Immature natural killer cell (primary cell): ENCODE measurements at regions not wholly inside any gene's neighbourhood (a gene's known extent, or its start where the extent isn't known, plus 50 kb on each side); places are given as distances from the start of the nearest gene placed in this dataset.
"Not testable (repeated sequence)": the region's sequence is repeated elsewhere in the genome, so short reads cannot be mapped to it uniquely, and the experiment has no call there.

Source experiments
- DNase-seq, 3 donors: peaks; one replicate each; pipeline ENCODE4 v3.0.0; 2022; ENCODE audit warnings: mixed read lengths in 1 of 3
- H3K27ac Mint-ChIP-seq, 6 donors: one replicate each; pipeline ENCODE4 v1.8.0; 2020; ENCODE audit warnings: mixed read lengths in 6 of 6, mild to moderate bottlenecking in 5 of 6, inconsistent platforms in 4 of 6, moderate library complexity in 3 of 6
- H3K27me3 Mint-ChIP-seq, 3 donors: one replicate each; pipeline ENCODE4 v1.8.0; 2020 to 2021; ENCODE audit warnings: low read depth in 3 of 3, mild to moderate bottlenecking in 3 of 3, mixed read lengths in 3 of 3, moderate library complexity in 3 of 3, inconsistent platforms in 1 of 3
- H3K36me3 Mint-ChIP-seq, 3 donors: one replicate each; pipeline ENCODE4 v1.8.0; 2020; ENCODE audit warnings: mixed read lengths in 3 of 3, inconsistent platforms in 2 of 3, mild to moderate bottlenecking in 2 of 3
- H3K4me1 Mint-ChIP-seq, 2 donors: one replicate each; pipeline ENCODE4 v1.8.0; 2020; ENCODE audit warnings: inconsistent platforms in 2 of 2, mild to moderate bottlenecking in 2 of 2, mixed read lengths in 2 of 2, moderate library complexity in 1 of 2
- H3K4me3 Mint-ChIP-seq, 5 donors: one replicate each; pipeline ENCODE4 v1.8.0; 2020; ENCODE audit warnings: mild to moderate bottlenecking in 5 of 5, mixed read lengths in 5 of 5, inconsistent platforms in 3 of 5, moderate library complexity in 3 of 5
- H3K9me3 Mint-ChIP-seq, 6 donors: one replicate each; pipeline ENCODE4 v1.8.0; 2020; ENCODE audit warnings: mild to moderate bottlenecking in 6 of 6, mixed read lengths in 6 of 6, inconsistent platforms in 4 of 6, moderate library complexity in 3 of 6

DNA sequence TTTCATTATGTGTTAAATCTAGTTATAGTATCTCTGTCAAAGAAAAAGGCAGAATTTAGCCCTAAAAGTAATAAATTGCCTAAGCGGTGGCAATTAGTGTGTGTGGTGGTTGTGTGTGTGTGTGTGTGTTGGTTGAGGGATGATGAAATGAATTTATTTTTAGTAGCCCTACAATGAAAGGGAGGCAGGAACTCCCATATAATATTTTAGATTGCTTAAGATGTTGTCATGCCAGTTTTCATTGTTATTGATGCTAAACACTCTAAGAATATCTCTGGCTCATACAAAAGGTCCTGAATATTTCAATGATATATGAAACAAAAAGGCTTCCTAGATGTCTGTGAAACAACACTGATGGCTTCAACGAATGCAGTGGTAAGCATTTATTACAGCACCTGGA, 140.6 kb upstream of the TBC1D5 start:
- no peaks in the 10 kb centered on the region for H3K4me1 Mint-ChIP-seq
- no peak overlapping the region for H3K4me3 Mint-ChIP-seq
- H3K27me3 Mint-ChIP-seq = no peaks in the 10 kb centered on the region
- H3K36me3 Mint-ChIP-seq = no peaks in the 10 kb centered on the region
- H3K9me3 Mint-ChIP-seq = no peaks in the 10 kb centered on the region
- no peak for DNase-seq
- no peak overlapping the region for H3K27ac Mint-ChIP-seq

DNA sequence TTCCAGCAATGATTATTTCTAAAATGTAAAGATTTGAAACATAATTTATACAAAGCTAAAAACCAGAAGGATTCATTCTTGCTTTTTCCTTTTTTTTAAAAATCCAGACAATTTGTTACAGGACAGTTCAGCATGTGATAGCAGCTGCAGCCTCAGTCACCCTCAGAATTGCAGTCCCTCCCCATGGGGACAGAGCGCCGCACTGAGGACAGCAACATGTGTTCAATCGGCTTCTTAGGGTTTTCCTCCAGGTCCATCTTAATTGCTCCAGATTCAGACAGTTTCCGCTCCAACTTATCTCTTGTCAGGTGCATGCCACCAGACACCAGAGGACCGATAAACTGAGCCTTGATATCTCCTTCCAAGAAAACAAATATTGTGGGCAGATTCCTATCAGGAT, 134.9 kb upstream of the TBC1D5 start:
- H3K4me1 Mint-ChIP-seq = no peaks in the 10 kb centered on the region
- DNase-seq = no peak
- H3K36me3 Mint-ChIP-seq = no peaks in the 10 kb centered on the region
- no peak overlapping the region for H3K27ac Mint-ChIP-seq
- no peak overlapping the region for H3K4me3 Mint-ChIP-seq
- no peaks in the 10 kb centered on the region for H3K27me3 Mint-ChIP-seq
- H3K9me3 Mint-ChIP-seq = no peaks in the 10 kb centered on the region

DNA sequence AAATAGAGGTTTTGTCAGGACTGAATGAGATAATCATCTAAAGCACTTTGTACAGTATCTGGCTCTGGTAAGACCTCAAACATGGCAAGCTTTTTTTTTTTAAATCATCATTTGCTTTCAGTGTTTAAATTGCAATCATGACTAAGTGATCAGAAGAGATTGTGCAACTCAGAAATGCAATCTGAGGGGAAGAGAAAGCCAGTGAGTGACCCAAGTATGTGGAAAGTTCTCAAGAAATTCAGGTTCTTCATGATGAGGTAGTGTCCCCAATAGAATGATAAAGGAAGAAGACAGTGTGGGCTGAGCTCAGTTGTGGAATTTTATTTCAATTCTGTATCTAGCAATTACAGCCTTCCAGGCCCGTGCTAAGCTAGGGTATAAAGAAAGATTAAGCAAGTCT, 132.2 kb upstream of the TBC1D5 start:
- Mint-ChIP-seq H3K4me1 (no peaks in the 10 kb centered on the region), H3K36me3 (no peaks in the 10 kb centered on the region), H3K9me3 (no peaks in the 10 kb centered on the region), H3K27ac (no peak overlapping the region), H3K27me3 (no peaks in the 10 kb centered on the region), H3K4me3 (no peak overlapping the region)
- no peak for DNase-seq

DNA sequence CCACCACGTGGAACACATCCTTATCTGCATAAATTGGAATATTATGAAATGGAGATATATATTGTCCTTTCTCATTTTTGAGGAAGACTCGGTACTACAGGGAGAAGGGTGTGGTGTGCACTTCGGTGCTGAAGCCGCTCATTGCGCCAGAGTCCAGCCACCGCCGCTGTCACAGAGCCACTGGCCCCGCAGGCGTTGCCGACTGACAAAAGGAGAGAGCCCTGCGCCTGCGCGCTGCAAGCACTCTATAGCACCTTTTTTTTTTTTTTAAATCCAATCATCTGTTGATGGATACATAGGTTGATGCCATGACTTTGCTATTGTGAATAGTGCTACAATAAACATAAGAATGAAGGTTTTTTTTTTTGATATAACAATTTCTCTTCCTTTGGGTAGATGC, 130.0 kb upstream of the TBC1D5 start:
- H3K4me3 Mint-ChIP-seq = no peak overlapping the region
- DNase-seq = no peak
- H3K9me3 Mint-ChIP-seq = no peaks in the 10 kb centered on the region
- H3K36me3 Mint-ChIP-seq = no peaks in the 10 kb centered on the region
- H3K4me1 Mint-ChIP-seq = no peaks in the 10 kb centered on the region
- H3K27me3 Mint-ChIP-seq = no peaks in the 10 kb centered on the region
- H3K27ac Mint-ChIP-seq = no peak overlapping the region

DNA sequence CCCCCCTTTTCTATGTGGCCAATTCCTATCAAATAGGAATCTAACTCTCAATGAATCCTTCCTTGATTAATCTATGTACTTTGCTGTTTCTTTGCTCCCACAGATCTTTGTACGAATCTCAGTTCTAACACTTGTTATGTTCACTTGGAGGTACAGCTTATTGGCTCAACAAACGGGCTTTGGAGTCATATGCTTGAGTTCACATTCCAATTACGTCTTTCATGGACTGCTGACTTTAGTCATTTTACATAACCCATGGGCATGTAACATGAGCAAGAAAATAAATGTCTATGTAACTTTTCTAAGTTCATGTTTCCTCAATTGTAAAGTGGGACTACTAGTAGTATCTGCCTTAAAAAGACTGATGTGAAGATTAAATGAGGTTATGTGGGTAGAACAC, 123.2 kb upstream of the TBC1D5 start:
- no peak for DNase-seq
- Mint-ChIP-seq H3K27me3 (peaks cover 0 to 10% (median 6%) of the 10 kb centered on the region in 3 donors), H3K4me1 (no peaks in the 10 kb centered on the region), H3K36me3 (no peaks in the 10 kb centered on the region), H3K4me3 (no peak overlapping the region), H3K27ac (no peak overlapping the region), H3K9me3 (peaks cover 0 to 4% (median 0%) of the 10 kb centered on the region in 6 donors)

DNA sequence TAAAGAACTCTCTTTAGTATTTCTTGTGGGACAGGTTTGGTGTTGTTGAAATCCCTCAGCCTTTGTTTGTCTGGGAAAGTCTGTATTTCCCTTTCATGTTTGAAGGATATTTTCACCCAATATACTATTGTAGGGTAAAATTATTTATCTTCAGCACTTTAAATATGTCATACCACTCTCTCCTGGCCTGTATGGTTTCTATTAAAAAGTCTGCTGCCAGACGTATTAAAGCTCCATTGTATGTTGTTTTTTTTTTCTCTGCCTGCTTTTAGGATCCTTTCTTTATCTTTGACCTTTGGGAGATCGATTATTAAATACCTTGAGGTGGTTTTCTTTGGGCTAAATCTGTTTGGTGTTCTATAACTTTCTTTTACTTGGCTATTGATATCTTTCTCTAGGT, 119.0 kb upstream of the TBC1D5 start:
- H3K9me3 Mint-ChIP-seq = peaks cover 0 to 6% (median 0%) of the 10 kb centered on the region in 6 donors
- no peaks in the 10 kb centered on the region for H3K4me1 Mint-ChIP-seq
- H3K27ac Mint-ChIP-seq = no peak overlapping the region
- no peak for DNase-seq
- no peak overlapping the region for H3K4me3 Mint-ChIP-seq
- H3K36me3 Mint-ChIP-seq = no peaks in the 10 kb centered on the region
- peaks cover 0 to 11% (median 2%) of the 10 kb centered on the region in 3 donors for H3K27me3 Mint-ChIP-seq

DNA sequence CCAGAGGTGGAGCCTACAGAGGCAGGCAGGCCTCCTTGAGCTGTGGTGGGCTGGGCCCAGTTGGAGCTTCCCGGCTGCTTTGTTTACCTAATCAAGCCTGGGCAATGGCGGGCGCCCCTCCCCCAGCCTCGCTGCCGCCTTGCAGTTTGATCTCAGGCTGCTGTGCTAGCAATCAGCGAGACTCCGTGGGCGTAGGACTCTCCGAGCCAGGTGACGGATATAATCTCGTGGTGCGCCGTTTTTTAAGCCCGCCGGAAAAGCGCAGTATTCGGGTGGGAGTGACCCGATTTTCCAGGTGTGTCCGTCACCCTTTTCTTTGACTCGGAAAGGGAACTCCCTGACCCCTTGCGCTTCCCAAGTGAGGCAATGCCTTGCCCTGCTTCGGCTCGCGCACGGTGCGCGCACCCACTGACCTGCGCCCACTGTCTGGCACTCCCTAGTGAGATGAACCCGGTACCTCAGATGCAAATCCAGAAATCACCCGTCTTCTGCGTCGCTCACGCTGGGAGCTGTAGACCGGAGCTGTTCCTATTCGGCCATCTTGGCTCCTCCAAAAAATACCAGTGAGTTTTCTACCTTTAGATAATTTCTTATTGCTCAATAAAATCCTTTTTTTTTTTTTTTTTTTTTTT, 118.5 kb upstream of the TBC1D5 start:
- H3K9me3 Mint-ChIP-seq, H3K4me3 Mint-ChIP-seq, H3K4me1 Mint-ChIP-seq, H3K36me3 Mint-ChIP-seq, H3K27ac Mint-ChIP-seq, DNase-seq: not testable (repeated sequence)
- peaks cover 0 to 11% (median 2%) of the 10 kb centered on the region in 3 donors for H3K27me3 Mint-ChIP-seq

DNA sequence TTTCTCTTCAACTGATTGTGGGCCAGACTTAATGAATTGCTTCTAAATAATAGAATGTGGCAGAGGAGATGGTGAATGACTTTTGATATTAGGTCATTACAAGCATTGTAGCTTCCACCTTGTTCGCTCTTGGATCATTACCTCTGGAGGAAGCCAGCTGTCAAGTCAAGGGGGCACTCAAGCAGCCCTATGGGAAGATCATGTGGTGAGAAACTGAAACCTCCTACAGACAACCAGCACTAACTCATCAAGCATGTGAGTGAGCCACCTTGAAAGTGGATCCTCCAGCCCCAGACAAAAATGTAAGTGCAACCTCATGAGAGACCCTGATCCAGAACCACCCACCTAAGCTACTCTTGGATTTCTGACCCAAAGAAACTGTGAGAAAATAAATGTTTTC, 109.8 kb upstream of the TBC1D5 start:
- H3K36me3 Mint-ChIP-seq = no peaks in the 10 kb centered on the region

DNA sequence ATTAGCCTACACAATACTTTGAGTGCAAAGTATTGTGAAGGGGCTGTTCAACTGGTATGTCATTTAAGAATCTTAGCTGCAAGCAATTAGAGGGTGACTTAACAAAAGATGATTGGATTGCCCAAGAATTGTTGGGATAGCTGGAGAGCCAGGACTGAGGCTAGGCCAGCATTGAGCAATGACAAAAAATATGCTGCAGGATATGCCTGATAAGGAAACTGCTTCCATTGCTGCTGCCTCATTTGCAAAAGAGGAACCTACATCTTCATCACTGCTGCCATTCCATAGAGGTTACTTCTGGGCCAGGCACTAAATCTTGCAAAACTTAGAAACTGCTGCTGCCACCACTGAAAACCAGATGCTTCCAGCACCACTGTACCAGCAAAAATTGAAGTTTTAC, 108.0 kb upstream of the TBC1D5 start:
- Mint-ChIP-seq H3K4me3 (no peak overlapping the region), H3K27me3 (peaks cover 0 to 8% (median 4%) of the 10 kb centered on the region in 3 donors), H3K27ac (no peak overlapping the region), H3K36me3 (no peaks in the 10 kb centered on the region), H3K9me3 (no peaks in the 10 kb centered on the region), H3K4me1 (no peaks in the 10 kb centered on the region)
- DNase-seq = no peak

More for the DNA sequence above, 109.8 kb upstream of the TBC1D5 start:
- no peak for DNase-seq
- Mint-ChIP-seq H3K9me3 (peaks cover 0 to 4% (median 0%) of the 10 kb centered on the region in 6 donors), H3K4me3 (no peak overlapping the region), H3K27ac (no peak overlapping the region), H3K27me3 (peaks cover 4% of the 10 kb centered on the region in 3 donors), H3K4me1 (no peaks in the 10 kb centered on the region)

DNA sequence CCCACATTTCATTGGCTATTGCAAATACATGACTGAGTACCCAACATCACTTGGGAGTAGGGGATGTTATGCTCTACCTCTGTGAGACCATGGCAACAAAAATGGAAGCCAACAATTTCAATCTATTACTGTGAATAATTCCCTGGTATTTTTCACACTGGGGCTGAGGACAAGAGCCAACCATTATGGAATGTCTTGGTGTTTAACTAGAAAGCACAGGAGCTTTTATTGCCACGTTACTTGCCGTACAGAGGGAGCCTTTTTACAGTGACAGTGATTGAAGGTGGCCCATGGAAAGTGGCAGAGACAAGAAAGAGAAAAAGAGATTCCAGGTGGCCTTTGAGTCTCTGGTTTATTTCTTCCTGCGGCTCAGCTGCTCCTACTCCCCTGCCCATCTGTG, 105.7 kb upstream of the TBC1D5 start:
- Mint-ChIP-seq H3K4me1 (no peaks in the 10 kb centered on the region), H3K36me3 (no peaks in the 10 kb centered on the region), H3K27me3 (peaks cover 0 to 6% (median 3%) of the 10 kb centered on the region in 3 donors), H3K4me3 (no peak overlapping the region), H3K9me3 (no peaks in the 10 kb centered on the region), H3K27ac (no peak overlapping the region)
- DNase-seq = no peak

DNA sequence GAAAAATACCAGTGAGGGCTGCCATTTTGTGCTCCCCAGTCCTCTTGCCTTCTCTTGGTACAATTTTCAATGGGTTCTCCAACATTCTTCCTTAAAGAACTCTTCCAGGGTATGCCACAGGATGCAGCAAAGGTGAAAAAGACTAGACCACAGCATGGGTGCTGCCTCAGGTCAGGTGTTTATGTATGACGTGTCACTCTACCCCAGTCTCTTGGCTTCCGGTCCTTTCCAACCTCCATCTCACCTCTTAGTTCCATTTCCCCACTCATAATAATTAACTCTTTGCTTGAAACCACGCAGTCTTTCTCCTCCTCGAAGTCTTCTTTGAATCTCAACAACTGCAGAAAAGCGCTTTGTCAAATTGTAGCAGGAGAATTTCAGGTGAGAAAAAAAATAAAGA, 104.7 kb upstream of the TBC1D5 start:
- DNase-seq = no peak
- Mint-ChIP-seq H3K36me3 (no peaks in the 10 kb centered on the region), H3K4me3 (no peak overlapping the region), H3K27ac (no peak overlapping the region), H3K9me3 (no peaks in the 10 kb centered on the region), H3K4me1 (no peaks in the 10 kb centered on the region), H3K27me3 (peaks cover 0 to 5% (median 3%) of the 10 kb centered on the region in 3 donors)

DNA sequence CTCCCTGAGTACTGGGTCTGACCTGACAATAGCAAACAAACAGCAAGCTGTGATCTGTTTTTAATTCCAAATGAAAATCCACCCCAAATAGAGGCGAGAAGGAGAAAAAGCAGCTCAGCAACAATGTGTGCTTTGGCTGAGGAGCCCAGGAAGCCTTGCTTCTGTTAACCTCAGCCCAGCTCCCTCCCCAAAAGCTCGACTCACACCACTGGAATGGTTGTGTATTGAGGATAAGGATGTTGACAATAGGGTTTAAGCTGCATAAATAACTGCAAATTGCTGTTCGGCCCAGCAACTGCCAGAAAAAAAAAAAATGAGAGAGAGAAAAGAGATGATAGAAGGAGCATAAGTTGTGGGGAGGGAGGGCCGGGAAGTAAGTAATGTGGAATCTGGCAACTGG, 104.0 kb upstream of the TBC1D5 start:
- peaks cover 0 to 4% (median 3%) of the 10 kb centered on the region in 3 donors for H3K27me3 Mint-ChIP-seq
- no peak overlapping the region for H3K27ac Mint-ChIP-seq
- no peak for DNase-seq

DNA sequence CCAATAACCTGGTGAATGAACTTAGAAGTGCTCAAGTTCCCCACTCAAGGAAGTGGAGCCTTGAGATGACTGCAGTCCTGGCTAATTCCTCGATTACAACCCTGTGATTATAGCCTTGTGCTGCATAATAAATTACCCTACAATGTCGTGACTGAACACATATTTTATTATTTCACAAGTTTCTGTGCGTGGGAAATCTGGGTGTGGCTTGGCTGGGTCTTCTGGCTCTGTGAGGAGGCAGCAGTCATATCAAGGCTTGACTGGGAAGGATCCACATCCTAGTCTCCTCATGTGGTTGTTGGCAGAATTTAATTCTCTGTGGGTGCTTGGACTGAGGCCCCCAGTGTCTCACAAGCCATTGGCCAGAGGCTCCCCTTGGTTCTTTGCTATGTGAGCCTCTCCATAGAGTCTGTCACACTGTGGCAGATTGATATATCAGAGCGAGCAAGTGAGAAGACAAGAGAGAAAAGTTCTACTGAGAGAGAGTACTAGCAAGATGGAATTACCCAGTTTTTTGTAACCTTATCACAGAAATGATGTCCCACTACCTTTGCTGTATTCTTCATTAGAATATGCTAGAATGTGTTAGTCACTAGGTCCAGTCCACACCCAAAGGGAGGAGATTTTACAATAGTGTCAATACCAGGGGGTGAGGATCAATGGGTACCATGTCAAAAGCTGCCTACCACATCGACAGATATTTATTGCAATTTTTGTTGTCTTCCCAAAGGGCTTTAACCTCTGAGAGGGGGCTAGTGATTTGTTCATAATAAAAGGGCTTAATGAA, 102.8 kb upstream of the TBC1D5 start:
- H3K9me3 Mint-ChIP-seq = no peaks in the 10 kb centered on the region
- no peak overlapping the region for H3K4me3 Mint-ChIP-seq
- DNase-seq = no peak
- no peak overlapping the region for H3K27ac Mint-ChIP-seq
- no peaks in the 10 kb centered on the region for H3K4me1 Mint-ChIP-seq
- no peaks in the 10 kb centered on the region for H3K36me3 Mint-ChIP-seq
- peaks cover 0 to 4% (median 3%) of the 10 kb centered on the region in 3 donors for H3K27me3 Mint-ChIP-seq

More for the DNA sequence above, 104.0 kb upstream of the TBC1D5 start:
- no peaks in the 10 kb centered on the region for H3K36me3 Mint-ChIP-seq
- no peak overlapping the region for H3K4me3 Mint-ChIP-seq
- H3K4me1 Mint-ChIP-seq = no peaks in the 10 kb centered on the region
- no peaks in the 10 kb centered on the region for H3K9me3 Mint-ChIP-seq

DNA sequence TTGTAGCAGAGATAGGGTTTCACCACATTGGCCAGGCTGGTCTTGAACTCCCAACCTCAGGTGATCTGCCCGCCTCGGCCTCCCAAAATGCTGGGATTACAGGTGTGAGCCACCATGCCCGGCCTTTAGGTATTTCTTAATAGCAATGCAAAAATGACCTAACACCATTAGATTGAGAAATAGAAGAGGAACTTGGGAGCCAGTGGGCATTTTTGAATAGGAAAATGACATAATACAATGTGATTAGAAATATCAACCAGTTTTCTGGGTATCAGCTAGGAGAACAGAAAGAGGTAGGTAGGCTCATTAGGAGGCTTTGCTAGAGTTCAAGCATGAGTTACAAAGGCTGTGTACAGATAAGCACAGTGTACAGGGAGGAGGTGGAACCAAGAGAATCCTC, 101.8 kb upstream of the TBC1D5 start:
- H3K9me3 Mint-ChIP-seq = no peaks in the 10 kb centered on the region
- DNase-seq = no peak
- H3K27me3 Mint-ChIP-seq = peaks cover 0 to 4% (median 3%) of the 10 kb centered on the region in 3 donors
- no peak overlapping the region for H3K4me3 Mint-ChIP-seq
- H3K36me3 Mint-ChIP-seq = no peaks in the 10 kb centered on the region
- H3K4me1 Mint-ChIP-seq = no peaks in the 10 kb centered on the region
- no peak overlapping the region for H3K27ac Mint-ChIP-seq
